ENCODE measurements at regions not wholly inside any gene's neighbourhood (a gene's known extent, or its start where the extent isn't known, plus 50 kb on each side); places are given as distances from the start of the nearest gene placed in this dataset. TPM values are rescaled to one million over a fixed set of nuclear protein-coding genes. Genes with fewer than 3 reads are reported as not detected.

DNA sequence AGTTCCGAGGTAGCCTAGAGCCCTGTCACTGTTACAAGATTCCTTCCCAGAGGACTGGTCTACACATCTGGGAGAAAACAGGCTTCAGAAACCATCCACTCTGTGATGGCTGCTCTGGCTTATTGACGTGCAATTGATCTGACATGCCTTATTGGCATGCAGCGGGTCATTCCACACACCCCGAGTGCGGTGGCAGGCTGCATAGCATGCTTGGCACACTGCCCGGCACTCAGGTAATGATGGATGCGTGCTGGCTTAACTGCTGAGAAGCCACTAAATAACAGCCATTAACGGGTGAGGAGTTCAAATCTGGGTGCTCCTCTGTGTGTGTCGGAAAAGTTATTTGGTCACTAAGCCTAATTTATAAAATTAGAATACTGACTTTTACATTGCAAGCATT lies 67.9 kb upstream of the CDH4 start:
- CTCF ChIA-PET, result no interaction called here
- POLR2A ChIA-PET, result no interaction called here

DNA sequence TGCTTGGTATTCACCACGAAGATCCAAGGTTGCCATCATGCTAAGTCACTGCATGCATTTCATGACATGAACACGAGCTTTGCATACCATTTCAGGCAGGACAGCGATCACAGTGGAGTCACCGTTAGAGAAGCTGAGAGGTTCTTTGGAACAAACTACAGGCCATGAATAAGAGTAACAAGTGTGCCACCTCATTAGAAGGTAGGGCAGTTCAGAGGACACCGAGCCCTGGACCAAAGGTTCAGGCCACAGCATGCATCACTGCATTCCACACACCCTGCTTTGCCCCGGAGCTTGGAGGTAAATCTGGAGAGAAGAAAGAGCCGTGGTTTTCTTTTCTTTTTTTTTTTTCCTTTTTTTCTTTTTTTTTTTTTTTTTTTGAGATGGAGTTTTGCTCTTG lies 66.9 kb upstream of the CDH4 start:
- H3K27me3 Mint-ChIP-seq, result peaks cover 2% of the 10 kb centered on the region
- H3K27ac Mint-ChIP-seq, result no peak overlapping the region
- POLR2A ChIA-PET, result no interaction called here
- CTCF ChIA-PET, result interaction anchor here (0.6 kb wide), 1 partner anchor 355 kb away, joined by 3 read pairs; no protein-coding TSS in a partner anchor
- no peak for DNase-seq
- H3K4me1 Mint-ChIP-seq, result no peaks in the 10 kb centered on the region
- no peak overlapping the region for H3K4me3 Mint-ChIP-seq
- no peaks in the 10 kb centered on the region for H3K9me3 Mint-ChIP-seq
- H3K36me3 Mint-ChIP-seq (ENCODE audit: low read depth), result no peaks in the 10 kb centered on the region

More for the DNA sequence above, 67.9 kb upstream of the CDH4 start:
- H3K27me3 Mint-ChIP-seq, result peaks cover 2% of the 10 kb centered on the region
- no peaks in the 10 kb centered on the region for H3K36me3 Mint-ChIP-seq (ENCODE audit: low read depth)
- no peaks in the 10 kb centered on the region for H3K9me3 Mint-ChIP-seq
- H3K27ac Mint-ChIP-seq, result no peak overlapping the region
- H3K4me1 Mint-ChIP-seq, result no peaks in the 10 kb centered on the region
- no peak for DNase-seq
- H3K4me3 Mint-ChIP-seq, result no peak overlapping the region

DNA sequence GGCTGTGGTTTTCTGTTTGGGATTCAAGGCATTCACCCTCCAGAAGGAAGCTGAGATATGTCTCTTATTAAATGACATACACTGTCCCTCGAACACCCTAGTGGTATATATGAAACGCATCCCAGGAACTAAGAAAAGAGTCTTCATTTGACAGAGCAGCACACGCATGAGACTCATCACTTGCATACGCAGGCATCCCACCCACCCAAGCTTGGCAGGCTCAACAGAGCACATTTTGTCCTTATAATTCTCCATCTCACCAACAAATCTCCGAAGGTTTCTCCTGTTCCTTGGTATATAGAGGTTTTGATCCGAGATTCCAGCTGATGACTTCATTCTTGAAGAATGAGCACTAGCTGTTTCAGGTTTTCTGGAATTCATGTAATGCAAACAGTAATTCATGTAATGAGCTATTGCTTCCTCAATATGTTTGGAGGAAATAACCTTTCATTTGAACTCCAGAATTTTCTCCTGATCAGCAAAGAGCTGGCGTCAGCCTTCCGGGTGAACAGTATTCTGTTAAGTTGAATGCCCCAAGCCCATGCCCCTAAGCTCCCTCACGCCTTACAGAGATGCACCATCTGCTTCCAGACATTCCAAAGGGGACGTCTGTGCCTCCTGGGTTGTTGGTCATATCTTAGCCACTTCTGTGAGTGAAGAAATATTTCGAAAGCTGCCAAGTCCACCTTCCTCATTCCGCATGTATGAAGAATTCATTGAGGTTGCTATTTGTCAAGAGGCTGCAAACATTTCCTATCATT lies 66.0 kb upstream of the CDH4 start:
- no peak overlapping the region for H3K27ac Mint-ChIP-seq
- no peaks in the 10 kb centered on the region for H3K9me3 Mint-ChIP-seq

DNA sequence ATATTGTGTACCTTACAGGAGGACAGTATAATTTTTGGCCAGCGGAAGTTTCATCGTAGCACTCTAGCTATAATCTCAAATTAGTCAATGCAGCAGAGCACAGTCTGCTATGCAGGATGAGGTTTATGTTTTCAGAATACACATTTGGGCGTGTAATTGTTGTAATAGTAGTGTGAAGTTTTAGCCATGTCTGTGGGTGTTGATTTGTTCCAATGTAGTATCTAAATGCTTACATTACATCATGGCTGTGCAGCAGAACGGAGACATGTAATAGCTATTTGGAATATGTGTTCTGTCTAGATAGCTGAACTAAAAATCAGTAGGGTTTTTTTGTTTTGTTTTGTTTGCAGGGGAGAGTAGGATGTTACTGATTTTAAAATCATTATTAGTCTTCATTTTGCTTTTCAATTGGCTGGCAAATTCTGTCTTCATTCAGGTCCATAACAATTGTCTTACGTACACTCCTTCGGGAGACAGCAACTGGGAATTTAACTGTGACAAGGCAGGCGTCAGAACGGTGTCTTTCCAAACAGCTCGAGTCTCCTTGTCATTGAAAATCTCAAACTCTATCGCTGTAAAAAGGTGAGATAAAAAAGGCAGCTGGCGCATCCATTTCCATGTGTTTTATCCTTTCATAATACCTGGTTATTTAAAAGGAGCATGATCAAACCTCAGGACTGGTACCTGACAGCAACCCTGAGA lies 65.1 kb upstream of the CDH4 start:
- peaks cover 2% of the 10 kb centered on the region for H3K27me3 Mint-ChIP-seq
- CTCF ChIA-PET, result no interaction called here
- H3K4me3 Mint-ChIP-seq, result no peak overlapping the region
- no peaks in the 10 kb centered on the region for H3K4me1 Mint-ChIP-seq
- POLR2A ChIA-PET, result no interaction called here
- H3K9me3 Mint-ChIP-seq, result no peaks in the 10 kb centered on the region
- DNase-seq, result no peak
- H3K27ac Mint-ChIP-seq, result no peak overlapping the region
- no peaks in the 10 kb centered on the region for H3K36me3 Mint-ChIP-seq (ENCODE audit: low read depth)

More for the DNA sequence above, 66.0 kb upstream of the CDH4 start:
- ChIA-PET POLR2A (no interaction called here), CTCF (interaction anchor here (0.6 kb wide), 1 partner anchor 356 kb away, joined by 3 read pairs; no protein-coding TSS in a partner anchor)
- no peak for DNase-seq
- H3K27me3 Mint-ChIP-seq, result peaks cover 2% of the 10 kb centered on the region
- no peaks in the 10 kb centered on the region for H3K4me1 Mint-ChIP-seq
- no peak overlapping the region for H3K4me3 Mint-ChIP-seq
- H3K36me3 Mint-ChIP-seq (ENCODE audit: low read depth), result no peaks in the 10 kb centered on the region

DNA sequence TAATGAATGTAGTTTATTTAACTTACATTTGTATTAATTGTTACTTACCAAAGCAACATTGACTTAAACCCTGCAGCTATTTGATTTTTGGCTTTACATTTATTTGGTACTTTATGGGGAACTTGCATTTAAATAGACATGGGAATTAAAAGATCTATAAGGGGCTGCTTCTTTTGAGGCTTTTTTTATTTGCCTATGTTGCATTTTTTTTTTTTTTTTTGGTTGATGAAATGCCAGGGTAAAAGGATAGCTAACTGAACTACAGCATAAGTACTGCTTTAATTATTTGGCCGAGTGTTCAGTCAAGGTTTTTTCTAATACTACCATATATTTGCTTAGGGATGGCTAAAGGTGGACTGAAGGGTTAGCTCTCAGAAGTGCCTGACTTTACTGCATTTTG lies 62.5 kb upstream of the CDH4 start:
- Mint-ChIP-seq H3K4me3 (no peak overlapping the region), H3K36me3 (ENCODE audit: low read depth) (no peaks in the 10 kb centered on the region), H3K27ac (no peak overlapping the region), H3K27me3 (peaks cover 2% of the 10 kb centered on the region), H3K4me1 (no peaks in the 10 kb centered on the region), H3K9me3 (no peaks in the 10 kb centered on the region)
- POLR2A ChIA-PET, result no interaction called here
- DNase-seq, result no peak
- CTCF ChIA-PET, result no interaction called here

DNA sequence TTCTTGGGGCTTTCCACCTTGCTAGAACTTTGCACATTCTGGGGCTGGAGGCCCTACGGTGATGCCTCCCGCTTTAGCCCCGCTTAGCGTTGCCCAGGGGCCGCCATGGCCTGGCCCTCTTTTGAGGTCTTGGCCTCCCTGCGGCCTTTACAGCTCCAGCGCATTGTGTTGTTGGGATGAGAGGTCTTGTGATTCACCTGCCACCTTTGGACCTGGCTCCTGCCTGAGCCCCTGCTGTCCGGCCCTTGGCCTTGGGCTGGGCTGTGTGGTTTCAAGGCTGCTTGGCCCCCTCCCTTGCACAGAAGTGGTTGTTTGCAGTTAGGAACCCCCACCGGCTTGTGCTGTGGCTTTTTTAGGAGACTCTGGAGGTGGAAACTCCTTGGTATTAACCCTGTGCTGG lies 61.0 kb upstream of the CDH4 start:
- peaks cover 2% of the 10 kb centered on the region for H3K27me3 Mint-ChIP-seq
- no peaks in the 10 kb centered on the region for H3K4me1 Mint-ChIP-seq
- no peaks in the 10 kb centered on the region for H3K9me3 Mint-ChIP-seq
- H3K4me3 Mint-ChIP-seq, result no peak overlapping the region
- ChIA-PET POLR2A (no interaction called here), CTCF (no interaction called here)
- no peaks in the 10 kb centered on the region for H3K36me3 Mint-ChIP-seq (ENCODE audit: low read depth)
- no peak for DNase-seq
- H3K27ac Mint-ChIP-seq, result no peak overlapping the region

DNA sequence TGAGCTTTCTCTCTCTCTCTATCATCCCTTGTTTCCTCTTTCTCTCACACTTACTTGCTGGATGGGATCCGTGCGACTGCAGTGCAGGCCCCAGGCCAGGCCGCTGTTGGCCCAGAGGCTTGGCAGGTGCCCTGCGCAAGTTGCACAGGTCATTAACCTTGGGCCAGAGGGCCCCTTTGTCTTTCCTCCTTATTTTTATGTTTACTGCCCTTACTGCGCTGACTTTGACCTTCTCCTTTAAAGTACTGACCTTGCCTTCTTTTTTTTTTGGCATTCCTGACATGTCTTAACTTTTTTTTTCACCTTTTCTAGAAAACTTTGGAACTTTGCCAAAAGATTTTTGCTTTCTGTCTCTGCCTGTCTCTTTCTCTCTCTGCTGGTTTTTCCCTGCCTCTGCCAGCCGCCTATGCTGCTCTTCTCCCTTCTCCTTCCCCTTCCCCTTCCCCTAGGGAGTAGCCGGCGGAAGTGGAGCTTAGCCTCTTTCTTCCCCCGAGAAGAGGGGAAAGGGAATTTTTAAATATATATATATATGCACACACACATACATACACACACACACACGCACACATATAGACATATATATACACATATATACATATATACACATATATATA lies 59.6 kb upstream of the CDH4 start:
- Mint-ChIP-seq H3K4me1 (no peaks in the 10 kb centered on the region), H3K27me3 (peaks cover 2% of the 10 kb centered on the region), H3K9me3 (no peaks in the 10 kb centered on the region), H3K4me3 (no peak overlapping the region), H3K27ac (no peak overlapping the region), H3K36me3 (ENCODE audit: low read depth) (no peaks in the 10 kb centered on the region)
- no peak for DNase-seq
- CTCF ChIA-PET, result interaction anchor here (0.6 kb wide), 1 partner anchor 255 kb away, joined by 5 read pairs; no protein-coding TSS in a partner anchor
- POLR2A ChIA-PET, result no interaction called here

DNA sequence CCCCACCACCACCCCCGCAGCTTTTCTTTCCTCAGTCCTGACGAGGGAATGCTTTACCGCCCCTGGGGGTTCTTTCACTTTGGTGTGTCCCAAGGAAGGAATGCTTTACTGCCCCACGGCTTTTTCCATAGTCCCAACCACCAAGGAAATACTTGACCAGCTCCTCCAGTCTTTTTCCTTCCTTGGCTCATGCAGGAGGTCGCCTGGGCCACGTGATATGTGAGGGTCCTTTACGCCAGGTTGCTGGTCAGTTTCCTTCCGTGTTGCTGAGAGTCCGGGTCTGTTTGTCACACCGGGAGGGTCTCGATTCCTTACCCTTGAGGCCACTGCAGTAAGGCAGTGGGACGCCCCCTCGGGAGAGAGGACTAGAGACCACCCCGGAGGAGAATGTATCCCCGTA lies 58.9 kb upstream of the CDH4 start:
- no peak for DNase-seq
- Mint-ChIP-seq H3K36me3 (ENCODE audit: low read depth) (no peaks in the 10 kb centered on the region), H3K27me3 (peaks cover 2% of the 10 kb centered on the region), H3K27ac (no peak overlapping the region), H3K4me1 (no peaks in the 10 kb centered on the region), H3K4me3 (no peak overlapping the region), H3K9me3 (no peaks in the 10 kb centered on the region)
- ChIA-PET POLR2A (no interaction called here), CTCF (no interaction called here)

Small RNA genes in the stretch of these regions (microRNA-seq; reads per million reads assigned to microRNA genes)
- gene MIR4533 (ENCODE audit: borderline microRNAs expressed, borderline replicate concordance) (not detected), gene MIR548AG2 (ENCODE audit: borderline microRNAs expressed, borderline replicate concordance) (not detected), gene MIR646 (ENCODE audit: borderline microRNAs expressed, borderline replicate concordance) (not detected)

Measured in activated CD4-positive, alpha-beta T cell treated with anti-CD3 and anti-CD28 coated beads, Interleukin-2, amount 10 ng/mL, durations not matched to agents 7 days and 5 days (primary cell).